ENCODE measurements at regions not wholly inside any gene's neighbourhood (a gene's known extent, or its start where the extent isn't known, plus 50 kb on each side); places are given as distances from the start of the nearest gene placed in this dataset.

- no peaks in the 10 kb centered on the region for H3K36me3 Mint-ChIP-seq
- DNase-seq (no peak), ATAC-seq (no peak)
- H3K27me3 Mint-ChIP-seq: peaks cover 4 to 31% (median 17%) of the 10 kb centered on the region in 5 donors
- no peak overlapping the region for H3K4me3 Mint-ChIP-seq
- peaks cover 0 to 30% (median 7%) of the 10 kb centered on the region in 9 donors for H3K9me3 Mint-ChIP-seq
- no peaks in the 10 kb centered on the region for H3K4me1 Mint-ChIP-seq
- POLR2A ChIA-PET: no interaction called here
- no peak overlapping the region for H3K27ac Mint-ChIP-seq
Observed at GRCh38 chr2:2930841-2931240, 446.8 kb downstream of the EIPR1 start.

GRCh38 chr2:2926858-2927175, 450.8 kb downstream of the EIPR1 start:
- DNase-seq (no peak), ATAC-seq (no peak)
- Mint-ChIP-seq H3K27me3 (peaks cover 3 to 14% (median 4%) of the 10 kb centered on the region in 5 donors), H3K4me3 (no peak overlapping the region), H3K27ac (no peak overlapping the region), H3K36me3 (no peaks in the 10 kb centered on the region), H3K4me1 (no peaks in the 10 kb centered on the region), H3K9me3 (peaks cover 0 to 22% (median 7%) of the 10 kb centered on the region in 9 donors)
- POLR2A ChIA-PET: no interaction called here

- H3K4me1 Mint-ChIP-seq: no peaks in the 10 kb centered on the region
- ATAC-seq (no peak), DNase-seq (no peak)
- H3K27ac Mint-ChIP-seq: no peak overlapping the region
- no peak overlapping the region for H3K4me3 Mint-ChIP-seq
- H3K27me3 Mint-ChIP-seq: peaks cover 0 to 14% (median 4%) of the 10 kb centered on the region in 5 donors
- POLR2A ChIA-PET: no interaction called here
- H3K9me3 Mint-ChIP-seq: peaks cover 0 to 22% (median 7%) of the 10 kb centered on the region in 9 donors
- H3K36me3 Mint-ChIP-seq: no peaks in the 10 kb centered on the region
Observed at GRCh38 chr2:2926009-2926857, 451.4 kb downstream of the EIPR1 start.

DNA sequence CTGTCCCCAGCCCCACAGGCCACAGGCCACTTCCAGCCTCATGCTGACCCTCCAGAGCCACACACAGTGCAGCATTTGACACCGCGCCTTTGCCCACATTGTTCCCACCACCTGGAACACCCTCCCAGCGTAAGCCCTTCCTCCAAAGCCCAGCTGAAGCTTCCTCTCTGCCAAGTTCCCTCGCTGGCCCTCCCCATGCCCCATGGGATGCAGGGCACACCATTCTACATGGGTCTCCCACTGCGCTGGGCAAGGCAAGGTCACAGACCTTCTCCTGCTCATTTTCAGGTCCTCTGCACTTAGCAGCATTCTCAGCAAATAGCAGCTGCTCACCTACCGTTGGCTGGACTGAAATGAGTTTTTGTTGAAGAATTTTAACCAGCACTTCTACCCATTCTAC, 455.5 kb downstream of the EIPR1 start:
- Mint-ChIP-seq H3K27me3 (peaks cover 0 to 15% (median 3%) of the 10 kb centered on the region in 5 donors), H3K36me3 (no peaks in the 10 kb centered on the region), H3K27ac (no peak overlapping the region), H3K9me3 (no peaks in the 10 kb centered on the region), H3K4me1 (no peaks in the 10 kb centered on the region), H3K4me3 (no peak overlapping the region)
- POLR2A ChIA-PET: no interaction called here
- no peak for DNase-seq
- no peak for ATAC-seq

DNA sequence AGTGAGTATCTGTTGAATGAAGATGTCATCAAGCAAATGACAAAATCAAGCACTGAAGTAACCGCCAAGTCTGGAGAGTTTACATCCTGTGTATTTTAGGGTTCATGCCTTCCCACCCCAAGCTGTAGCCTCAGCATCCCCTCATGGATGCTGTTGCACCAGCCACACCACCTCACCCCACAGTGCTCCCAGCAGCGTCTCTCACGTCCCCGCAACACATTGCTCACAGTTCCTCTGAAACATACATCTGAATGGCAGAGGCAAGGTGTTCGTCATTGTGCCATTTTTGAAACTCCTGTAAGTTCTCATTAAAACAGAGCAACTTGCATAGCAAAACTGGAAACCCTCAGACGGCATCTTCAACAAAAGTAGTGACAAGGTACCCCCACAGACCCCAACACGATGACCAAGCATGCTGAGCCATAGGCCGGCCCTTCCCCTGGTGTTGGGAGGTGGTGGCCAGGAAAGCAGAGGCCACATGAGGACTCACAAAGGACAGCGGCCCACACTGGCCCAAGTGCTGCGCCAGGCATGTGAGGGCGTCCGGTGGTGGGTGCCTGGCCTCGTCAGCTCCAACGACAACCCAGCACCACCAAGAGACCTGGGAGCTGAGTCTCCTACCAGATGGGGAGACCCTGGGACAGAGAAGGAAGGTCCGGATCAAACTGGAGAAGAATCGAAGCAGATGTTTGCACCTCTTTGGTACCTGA, 456.5 kb downstream of the EIPR1 start:
- ATAC-seq: no peak
- POLR2A ChIA-PET: no interaction called here
- Mint-ChIP-seq H3K36me3 (no peaks in the 10 kb centered on the region), H3K4me3 (no peak overlapping the region), H3K4me1 (no peaks in the 10 kb centered on the region), H3K9me3 (peaks cover 0 to 5% (median 0%) of the 10 kb centered on the region in 9 donors), H3K27me3 (peaks cover 0 to 18% (median 7%) of the 10 kb centered on the region in 5 donors), H3K27ac (no peak overlapping the region)
- no peak for DNase-seq

DNA sequence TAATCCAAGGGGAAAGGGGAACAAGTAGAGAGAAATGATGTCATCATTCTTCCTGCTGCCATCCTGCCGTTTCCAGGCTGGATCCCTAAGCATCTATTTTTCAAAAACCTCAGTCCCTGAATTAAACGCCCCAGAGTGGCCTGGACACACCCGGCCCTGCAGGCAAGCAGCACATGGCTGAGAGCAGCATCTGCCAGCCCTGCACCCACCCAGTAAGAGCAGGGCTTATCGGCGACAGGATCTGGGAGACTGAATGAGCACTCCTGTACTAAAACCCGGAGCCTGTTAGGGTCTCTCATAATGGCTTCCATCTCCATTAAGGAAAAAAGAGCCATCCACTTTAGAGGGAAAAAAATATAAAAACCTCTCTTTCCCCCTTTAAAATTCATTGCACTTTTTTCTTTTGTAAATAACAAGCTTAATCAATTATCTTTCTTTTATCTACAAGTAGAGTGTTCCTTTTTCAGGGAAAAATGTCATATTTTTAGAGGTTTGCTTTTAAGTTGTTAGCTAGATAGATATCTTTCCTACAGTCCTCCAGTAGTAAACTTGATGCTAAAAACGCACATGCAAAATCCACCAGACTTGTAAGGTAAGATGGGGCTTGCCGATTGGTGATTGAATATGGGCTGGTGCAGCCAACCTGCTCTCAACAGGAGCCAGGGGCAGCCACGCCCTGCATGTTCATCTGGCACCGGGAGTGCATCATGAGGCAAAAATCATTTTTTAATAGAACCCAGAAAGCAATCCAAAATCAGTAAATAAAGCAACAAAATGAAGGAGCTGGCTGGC, 457.8 kb downstream of the EIPR1 start:
- DNase-seq: no peak
- Mint-ChIP-seq H3K36me3 (no peaks in the 10 kb centered on the region), H3K9me3 (peaks cover 0 to 11% (median 2%) of the 10 kb centered on the region in 9 donors), H3K4me1 (no peaks in the 10 kb centered on the region), H3K27me3 (peaks cover 0 to 23% (median 7%) of the 10 kb centered on the region in 5 donors), H3K27ac (no peak overlapping the region), H3K4me3 (no peak overlapping the region)
- no peak for ATAC-seq
- POLR2A ChIA-PET: no interaction called here

DNA sequence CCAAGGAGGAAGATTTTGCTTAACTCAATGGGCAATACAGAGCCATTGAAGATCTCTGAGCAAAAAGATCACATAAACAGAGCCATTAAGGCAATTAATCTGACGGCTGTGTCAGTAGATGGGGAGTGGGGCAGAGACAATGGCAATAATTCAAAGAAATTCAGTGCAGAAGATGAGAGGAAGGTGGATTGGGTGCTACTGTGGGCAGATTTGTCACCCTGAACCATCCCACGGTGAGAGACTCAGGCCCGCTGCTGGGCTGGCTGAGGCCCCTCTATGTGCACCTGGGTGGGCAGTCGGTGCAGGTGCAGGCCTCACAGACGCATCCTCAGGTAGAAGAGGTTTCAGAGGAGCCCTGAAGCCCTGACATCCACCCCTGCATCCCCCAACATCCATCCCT, 458.6 kb downstream of the EIPR1 start:
- H3K36me3 Mint-ChIP-seq: no peaks in the 10 kb centered on the region
- peaks cover 0 to 11% (median 2%) of the 10 kb centered on the region in 9 donors for H3K9me3 Mint-ChIP-seq
- POLR2A ChIA-PET: no interaction called here
- ATAC-seq (no peak), DNase-seq (no peak)
- H3K4me1 Mint-ChIP-seq: no peaks in the 10 kb centered on the region
- no peak overlapping the region for H3K4me3 Mint-ChIP-seq
- no peak overlapping the region for H3K27ac Mint-ChIP-seq
- peaks cover 0 to 23% (median 7%) of the 10 kb centered on the region in 5 donors for H3K27me3 Mint-ChIP-seq

DNA sequence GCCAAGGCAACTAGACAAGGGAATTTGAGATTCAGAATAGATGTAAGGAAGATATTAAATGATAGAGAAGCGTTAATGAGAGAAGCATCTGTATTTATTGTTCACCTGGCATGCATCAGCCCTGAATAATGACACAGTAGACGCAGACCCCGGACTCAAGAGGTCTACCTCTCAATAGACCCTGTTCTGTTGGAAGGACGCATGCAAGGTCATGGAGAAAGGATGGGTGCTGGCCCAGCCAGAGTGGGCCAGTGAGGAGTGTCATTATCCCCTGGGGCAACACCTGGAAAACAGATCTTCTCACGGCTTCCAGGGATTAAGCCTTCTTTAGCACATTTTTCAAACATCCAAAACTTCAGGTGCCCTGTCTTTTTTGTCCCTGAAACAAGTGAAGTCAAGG, 461.0 kb downstream of the EIPR1 start:
- POLR2A ChIA-PET: no interaction called here
- no peaks in the 10 kb centered on the region for H3K36me3 Mint-ChIP-seq
- H3K4me1 Mint-ChIP-seq: no peaks in the 10 kb centered on the region

DNA sequence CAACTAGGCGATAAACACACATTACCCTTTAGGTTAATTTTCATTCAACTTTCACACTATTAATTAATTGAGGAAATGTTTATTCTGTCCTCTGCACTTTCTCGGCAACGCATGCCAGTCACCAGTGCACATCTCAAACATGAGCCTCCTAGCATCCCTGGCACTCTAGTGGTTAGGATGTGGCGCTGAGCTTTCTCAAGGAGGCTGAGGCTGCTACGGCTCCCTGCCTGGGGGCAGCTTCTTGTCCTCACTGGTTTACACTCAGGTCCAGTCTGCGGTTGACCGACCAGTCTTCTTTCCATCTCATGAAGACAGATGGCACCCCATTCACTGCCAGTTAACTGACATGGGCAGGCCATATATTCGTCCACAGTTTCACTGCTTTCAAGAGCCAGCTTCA, 463.4 kb downstream of the EIPR1 start:
- ATAC-seq (no peak), DNase-seq (no peak)
- H3K9me3 Mint-ChIP-seq: peaks cover 0 to 11% (median 2%) of the 10 kb centered on the region in 9 donors
- peaks cover 2 to 29% (median 7%) of the 10 kb centered on the region in 5 donors for H3K27me3 Mint-ChIP-seq
- H3K4me1 Mint-ChIP-seq: no peaks in the 10 kb centered on the region
- POLR2A ChIA-PET: no interaction called here
- no peak overlapping the region for H3K4me3 Mint-ChIP-seq
- H3K27ac Mint-ChIP-seq: no peak overlapping the region
- no peaks in the 10 kb centered on the region for H3K36me3 Mint-ChIP-seq

More for the DNA sequence above, 461.0 kb downstream of the EIPR1 start:
- Mint-ChIP-seq H3K9me3 (peaks cover 0 to 11% (median 2%) of the 10 kb centered on the region in 9 donors), H3K4me3 (no peak overlapping the region), H3K27ac (no peak overlapping the region), H3K27me3 (peaks cover 1 to 23% (median 7%) of the 10 kb centered on the region in 5 donors)
- DNase-seq (no peak), ATAC-seq (no peak)

GRCh38 chr2:2913601-2914120, 464.0 kb downstream of the EIPR1 start:
- no peaks in the 10 kb centered on the region for H3K4me1 Mint-ChIP-seq
- POLR2A ChIA-PET: no interaction called here
- H3K27me3 Mint-ChIP-seq: peaks cover under 1 to 28% (median 7%) of the 10 kb centered on the region in 5 donors
- no peak for DNase-seq
- H3K9me3 Mint-ChIP-seq: peaks cover 0 to 11% (median 2%) of the 10 kb centered on the region in 9 donors
- no peak for ATAC-seq
- H3K27ac Mint-ChIP-seq: no peak overlapping the region
- H3K4me3 Mint-ChIP-seq: no peak overlapping the region
- no peaks in the 10 kb centered on the region for H3K36me3 Mint-ChIP-seq

- peaks cover 0 to 11% (median 2%) of the 10 kb centered on the region in 9 donors for H3K9me3 Mint-ChIP-seq
- no peaks in the 10 kb centered on the region for H3K36me3 Mint-ChIP-seq
- peaks cover 0 to 24% (median 10%) of the 10 kb centered on the region in 5 donors for H3K27me3 Mint-ChIP-seq
- DNase-seq: no peak
- no peaks in the 10 kb centered on the region for H3K4me1 Mint-ChIP-seq
- no peak for ATAC-seq
- POLR2A ChIA-PET: no interaction called here
- no peak overlapping the region for H3K4me3 Mint-ChIP-seq
- no peak overlapping the region for H3K27ac Mint-ChIP-seq
Observed at GRCh38 chr2:2912731-2913130, 464.9 kb downstream of the EIPR1 start.

GRCh38 chr2:2912293-2912692, 465.3 kb downstream of the EIPR1 start:
- ATAC-seq: no peak
- POLR2A ChIA-PET: no interaction called here
- Mint-ChIP-seq H3K4me1 (no peaks in the 10 kb centered on the region), H3K27me3 (peaks cover 0 to 24% (median 12%) of the 10 kb centered on the region in 5 donors), H3K27ac (no peak overlapping the region), H3K4me3 (no peak overlapping the region), H3K36me3 (no peaks in the 10 kb centered on the region), H3K9me3 (peaks cover 0 to 11% (median 2%) of the 10 kb centered on the region in 9 donors)
- no peak for DNase-seq

Data from naive thymus-derived CD8-positive, alpha-beta T cell (primary cell).